AG08395 (cell line): ENCODE measurements at regions not wholly inside any gene's neighbourhood (a gene's known extent, or its start where the extent isn't known, plus 50 kb on each side); places are given as distances from the start of the nearest gene placed in this dataset.
A peak's percentile ranks its signal among the peaks of the same experiment; 100 is the strongest.

Experiments used
- DNase-seq: peaks from one replicate; pipeline ENCODE4 v3.0.0; 2012; ENCODE audit warnings: mixed read lengths, low spot score

DNA sequence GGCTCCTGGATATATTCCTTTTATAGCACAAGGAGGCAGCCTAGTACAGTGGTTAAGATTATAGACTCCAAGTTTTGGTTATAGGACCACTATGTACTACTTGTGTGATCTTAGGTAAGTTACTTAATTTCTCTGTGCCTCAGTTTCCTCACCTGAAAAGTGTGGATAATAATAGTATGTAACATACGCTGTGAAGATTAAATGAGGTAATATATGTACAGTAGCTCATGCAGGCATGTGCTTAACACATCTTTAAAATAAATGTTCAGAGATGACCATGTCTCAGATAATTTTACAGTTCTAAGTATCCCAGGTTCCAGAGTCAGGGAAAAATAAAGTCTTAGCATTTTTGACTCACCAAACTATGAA is 55.7 kb upstream of the TRABD2B start:
- DNase-seq: no peak

DNA sequence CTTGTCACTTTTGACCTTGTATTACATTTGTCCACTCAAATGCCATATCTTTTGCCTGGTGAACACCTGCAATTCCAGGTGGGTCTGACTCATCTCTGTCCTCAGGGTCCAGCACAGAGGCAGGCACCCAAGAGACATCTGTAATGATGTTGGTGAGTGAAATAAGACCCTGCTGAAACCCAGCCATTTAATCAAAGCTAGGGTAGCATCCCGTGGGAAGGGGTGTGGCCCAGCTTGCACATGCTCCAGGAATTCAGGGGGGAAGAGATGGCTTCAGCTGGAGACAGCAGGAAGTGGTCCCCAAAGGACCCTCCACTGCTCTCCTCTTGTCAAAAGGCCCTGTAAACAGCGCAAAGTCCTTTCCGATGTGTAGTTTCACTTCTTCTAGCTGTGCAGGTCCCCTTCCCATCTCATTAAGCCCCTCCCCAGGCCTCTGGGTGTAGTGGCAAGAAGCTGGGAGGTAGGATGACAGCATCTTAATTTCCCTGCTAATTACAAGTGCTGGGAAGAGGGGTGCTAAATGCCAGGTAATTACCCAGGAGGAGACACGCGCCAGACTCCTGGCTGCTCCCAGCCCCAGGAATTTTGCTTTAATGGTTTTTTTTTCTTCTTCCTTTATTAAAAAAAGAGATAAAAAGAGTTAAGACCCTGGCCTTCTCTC is 54.4 kb upstream of the TRABD2B start:
- no peak for DNase-seq

DNA sequence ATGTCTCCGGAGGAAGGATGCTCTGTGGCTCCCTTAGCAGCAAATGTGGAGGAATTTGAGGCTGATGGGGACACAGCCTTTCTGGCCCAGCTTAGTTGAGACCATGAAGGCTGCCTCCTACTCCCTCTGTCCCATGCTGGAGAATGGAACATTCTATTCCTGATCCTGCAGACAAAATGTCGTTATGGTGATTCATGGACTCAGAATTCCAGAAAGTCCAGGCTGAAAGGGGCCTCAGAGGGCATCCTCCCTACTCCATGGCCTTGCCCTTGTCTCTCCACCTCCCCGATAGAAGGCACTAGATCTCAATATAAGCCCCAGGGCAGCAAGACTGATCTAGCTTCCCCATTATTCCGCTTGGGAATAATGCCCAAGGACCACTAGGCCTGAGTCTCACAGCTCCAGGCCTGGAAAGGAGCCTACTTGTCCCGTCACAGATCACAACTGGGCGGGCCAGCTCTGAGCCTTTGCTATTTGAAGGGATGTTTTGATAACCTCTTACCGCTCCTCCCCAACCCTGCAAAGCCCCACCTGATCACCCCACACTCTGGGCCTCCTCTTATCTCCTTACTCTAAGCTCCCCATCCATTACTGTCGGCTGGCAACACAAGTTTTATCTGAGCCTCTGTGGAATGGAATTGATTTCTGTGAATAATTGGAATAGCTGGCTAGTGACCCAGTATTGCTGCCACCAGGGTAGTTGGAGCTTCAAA is 52.8 kb upstream of the TRABD2B start:
- no peak for DNase-seq

DNA sequence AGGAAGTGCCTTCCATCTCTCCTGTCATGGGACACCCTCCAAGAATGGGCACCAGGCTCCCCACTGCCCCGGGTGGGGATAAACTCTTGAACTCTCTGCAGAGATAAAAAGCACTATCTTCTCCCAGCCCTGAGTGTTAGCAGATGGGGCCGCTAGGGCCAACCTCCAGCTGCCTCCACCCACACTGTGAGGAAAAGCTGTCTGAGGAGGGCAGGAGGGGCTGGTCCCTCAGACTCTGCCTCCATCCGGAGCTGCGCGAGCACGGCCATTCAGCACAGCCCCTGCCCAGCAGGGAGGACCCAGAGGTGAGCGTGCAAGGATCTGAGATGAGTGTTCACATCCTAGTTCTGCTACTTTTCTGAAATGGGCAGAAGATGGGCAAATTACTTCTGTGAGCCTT is 51.8 kb upstream of the TRABD2B start:
- no peak for DNase-seq

DNA sequence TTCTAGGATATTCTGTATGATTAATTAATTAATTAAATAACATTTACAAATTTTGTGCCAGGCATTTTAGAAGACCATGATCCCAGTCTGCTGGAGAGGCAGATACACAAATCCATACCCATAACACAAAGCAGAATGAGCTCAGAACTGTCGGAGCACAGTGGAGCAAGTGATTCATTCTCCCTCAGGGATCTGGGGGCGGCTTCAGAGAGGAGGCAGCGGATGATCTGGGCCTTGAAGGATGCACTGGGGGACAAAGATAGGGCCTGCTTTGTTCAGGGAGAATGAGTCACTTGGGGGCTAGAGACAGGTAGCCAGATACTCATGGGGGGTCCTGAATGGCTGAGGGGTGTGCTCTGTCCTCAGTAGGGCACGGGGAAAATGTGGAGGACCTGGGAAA is 50.9 kb upstream of the TRABD2B start:
- peak; percentile 52 for DNase-seq

DNA sequence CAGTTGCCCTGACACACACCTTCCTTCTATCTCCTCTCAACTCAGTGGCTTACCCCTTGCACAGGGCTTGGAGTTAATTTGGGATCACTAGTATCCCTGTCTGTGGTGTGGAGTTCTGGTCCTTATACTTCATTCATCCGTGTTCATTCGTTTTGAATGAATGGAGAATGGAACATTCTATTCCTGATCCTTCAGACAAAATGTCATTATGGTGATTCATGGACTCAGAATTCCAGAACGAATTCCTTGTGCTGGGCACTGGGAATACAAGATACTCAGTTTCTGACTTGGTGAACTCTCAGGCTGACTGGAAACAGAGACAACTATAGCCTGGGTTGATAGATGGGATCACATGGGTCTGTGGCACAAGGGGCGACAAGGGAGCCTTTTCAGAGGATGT is 49.9 kb upstream of the TRABD2B start:
- no peak for DNase-seq
